Hematopoietic multipotent progenitor cell treated with erythropoietin and hydrocortisone succinate and interleukin-3 and kit ligand, for 17 days (in vitro differentiated cells): ENCODE measurements at regions not wholly inside any gene's neighbourhood (a gene's known extent, or its start where the extent isn't known, plus 50 kb on each side); places are given as distances from the start of the nearest gene placed in this dataset.

ENCODE experiments used
- DNase-seq: peaks from one replicate; pipeline ENCODE4 v3.0.0-alpha.2; 2015; ENCODE audit warnings: low spot score

DNA sequence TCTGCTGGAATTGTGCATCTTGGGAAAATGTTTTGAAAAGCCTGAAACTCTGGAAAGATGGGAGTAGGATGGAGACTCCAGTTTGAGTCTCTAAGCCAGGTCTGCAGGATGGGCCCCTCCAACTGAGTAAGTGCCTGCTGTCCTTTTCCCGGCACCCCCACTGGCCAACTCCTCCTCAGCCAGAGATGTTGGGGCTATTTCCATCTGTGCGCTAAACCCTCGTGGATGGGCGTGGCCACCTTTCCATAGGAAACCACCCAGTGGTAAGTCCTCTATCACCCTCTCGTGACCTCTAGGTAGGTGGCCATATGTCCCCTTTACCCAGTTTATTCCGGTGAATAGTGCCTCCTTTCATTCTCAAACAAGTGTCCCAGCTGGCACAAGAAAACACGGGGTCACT is 250.9 kb downstream of the TOMM20 start:
- DNase-seq, result peak; percentile 35

DNA sequence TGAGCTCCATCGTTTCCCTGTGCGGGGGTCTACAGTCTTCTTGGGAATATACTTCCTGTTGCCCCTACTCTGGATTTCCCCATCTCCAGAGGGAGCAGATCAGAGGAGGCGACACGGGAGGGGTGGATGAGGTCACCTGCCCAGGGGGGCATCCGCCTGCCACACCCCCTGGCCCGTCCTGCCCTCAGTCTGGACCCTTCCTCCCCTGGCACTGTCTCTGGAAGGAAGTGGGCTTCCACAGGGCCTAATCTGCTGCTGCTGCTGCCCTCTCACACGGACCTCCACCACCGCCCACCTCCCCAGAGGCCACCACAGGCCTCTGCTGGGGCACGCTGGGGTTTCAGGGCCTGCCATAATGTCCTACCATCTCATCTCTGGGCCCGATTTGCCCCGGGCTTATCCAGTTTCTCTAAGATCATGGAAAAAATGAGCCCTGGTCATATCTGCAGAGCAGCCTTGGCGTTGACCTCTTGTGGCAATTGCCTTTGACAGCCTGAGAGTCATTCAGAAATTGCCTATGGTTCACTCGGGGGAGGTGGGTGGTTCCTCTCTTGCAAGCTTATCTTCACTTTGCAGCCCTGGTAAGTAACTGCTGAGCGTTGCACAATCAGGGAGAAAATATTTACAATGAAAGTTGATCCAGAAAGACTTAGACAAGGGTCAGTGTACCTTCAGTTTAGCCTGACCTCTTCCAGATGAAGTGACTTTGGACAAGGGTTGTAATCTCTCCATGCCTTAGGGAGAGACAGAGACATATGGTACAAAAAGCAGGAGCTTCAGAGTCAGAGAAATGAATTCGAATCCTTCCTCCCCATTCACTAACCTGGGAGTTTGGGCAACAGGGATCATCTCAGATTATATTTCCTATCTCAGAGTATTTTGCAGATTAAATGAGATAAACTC is 252.4 kb downstream of the TOMM20 start:
- peak; percentile 95 for DNase-seq

GRCh38 chr1:234875328-234875952 is 253.2 kb downstream of the TOMM20 start:
- DNase-seq, result no peak

GRCh38 chr1:234874291-234875288 is 254.0 kb downstream of the TOMM20 start:
- peak; percentile 60 for DNase-seq

GRCh38 chr1:234871710-234872271 is 256.8 kb downstream of the TOMM20 start:
- DNase-seq, result no peak

DNA sequence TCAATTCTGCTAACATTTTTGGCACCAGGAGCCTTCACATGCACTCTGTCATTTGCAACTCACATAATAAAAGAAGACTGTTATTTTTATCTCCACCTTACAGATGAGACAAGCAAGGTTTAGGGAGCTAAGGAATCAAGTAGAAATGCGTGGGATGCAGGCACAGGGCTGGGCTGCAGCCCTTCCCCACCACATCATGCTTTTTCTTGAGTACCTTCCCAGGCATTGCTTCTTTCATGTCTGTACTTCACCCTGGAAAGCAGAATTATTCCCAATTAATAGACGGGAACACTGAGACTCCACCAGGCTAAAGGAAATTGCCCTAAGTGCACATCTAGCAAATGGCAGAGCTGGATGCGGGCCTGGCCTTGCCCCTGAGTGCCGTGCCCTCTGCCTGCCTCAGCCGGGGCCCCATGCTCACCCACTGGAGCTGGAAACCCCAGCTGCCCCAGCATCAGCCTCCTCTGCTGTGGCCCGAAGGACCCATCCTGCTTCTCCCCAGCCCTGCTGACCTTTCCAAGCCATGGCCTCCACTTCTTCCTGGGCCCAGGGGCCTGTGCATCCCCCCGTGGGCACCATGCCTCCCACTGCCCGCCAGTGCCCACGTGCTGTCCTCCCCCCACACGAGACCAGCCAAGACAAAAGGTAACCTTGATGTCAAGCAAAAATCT is 257.5 kb downstream of the TOMM20 start:
- no peak for DNase-seq

GRCh38 chr1:234870020-234870981 is 258.3 kb downstream of the TOMM20 start:
- DNase-seq, result no peak

DNA sequence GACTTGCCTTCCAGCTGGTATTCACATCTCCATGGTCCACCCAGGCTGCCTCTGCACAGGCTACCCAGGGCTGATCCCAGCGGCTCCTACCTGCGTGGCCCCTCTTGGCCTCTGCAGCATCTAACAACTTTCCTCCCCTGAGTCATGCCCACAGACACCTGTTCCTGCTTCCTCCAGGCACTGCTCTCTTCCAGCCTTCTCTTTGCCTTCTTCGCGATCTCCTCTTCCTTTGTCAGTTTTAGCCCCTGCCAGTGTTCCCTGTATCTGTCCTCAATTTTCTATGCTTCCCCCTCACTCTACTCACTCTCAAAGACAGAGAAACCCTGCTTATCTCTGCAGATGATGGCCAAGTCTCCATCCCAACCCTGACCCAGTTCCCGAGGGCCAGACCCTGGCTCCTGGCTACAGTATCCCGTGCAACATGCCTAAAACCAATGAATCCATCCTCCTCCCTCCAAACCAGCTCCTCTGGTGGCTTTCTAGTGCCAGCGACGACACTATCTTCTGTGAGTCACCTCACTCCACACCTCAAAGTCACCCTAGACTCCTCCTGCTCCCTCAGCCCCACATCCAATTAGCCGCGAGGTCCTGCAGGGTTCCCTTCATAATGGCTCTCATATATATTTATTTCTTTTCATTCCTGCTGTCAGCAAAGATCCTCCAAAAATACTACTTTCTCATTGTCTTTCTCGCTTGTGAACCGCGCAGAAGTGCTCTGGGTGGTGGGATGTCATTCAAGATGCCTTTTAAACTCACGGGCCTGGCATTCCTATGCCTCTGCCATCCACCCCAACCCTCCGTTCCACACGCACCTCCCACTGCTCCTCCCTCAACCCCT is 259.2 kb downstream of the TOMM20 start:
- peak; percentile 34 for DNase-seq

- no peak for DNase-seq
These were observed 258.5 kb upstream of the IRF2BP2 start for GRCh38 chr1:234868296-234869147.

DNA sequence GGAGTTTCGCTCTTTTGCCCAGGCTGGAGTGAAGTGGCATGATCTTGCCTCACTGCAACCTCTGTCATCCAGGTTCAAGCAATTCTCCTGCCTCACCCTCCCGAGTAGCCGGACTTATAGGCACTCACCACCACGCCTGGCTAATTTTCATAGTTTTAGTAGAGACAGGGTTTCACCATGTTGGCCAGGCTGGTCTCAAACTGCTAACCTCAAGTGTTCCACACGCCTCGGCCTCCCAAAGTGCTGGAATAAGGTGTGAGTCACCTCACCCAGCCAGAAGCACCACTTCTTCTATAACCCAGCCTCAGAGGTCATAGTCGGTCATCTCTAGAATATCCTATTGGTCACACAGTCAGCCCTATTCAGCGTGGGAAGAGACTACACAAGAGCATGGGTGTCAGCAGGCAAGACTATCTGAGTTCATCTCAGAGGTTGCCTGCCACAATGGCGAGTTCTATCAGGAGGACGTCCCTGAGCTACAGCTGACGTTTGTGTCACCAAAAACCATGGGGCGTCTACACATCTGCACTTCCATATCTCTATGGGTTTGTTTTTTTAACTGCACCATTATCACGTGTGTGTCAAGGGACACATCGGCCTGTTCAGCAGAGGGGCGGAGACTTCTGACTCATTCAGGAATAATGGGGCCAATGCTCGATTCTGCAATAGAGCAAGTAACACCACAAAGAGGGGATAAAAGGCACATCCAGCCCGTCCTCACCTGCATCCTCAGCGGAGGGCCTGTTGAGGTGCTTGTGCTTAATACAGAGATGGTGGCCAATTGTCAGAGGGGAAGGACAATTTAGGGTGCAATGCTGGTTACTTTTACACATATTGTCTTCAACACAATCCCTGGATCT is 256.3 kb upstream of the IRF2BP2 start:
- peak; percentile 61 for DNase-seq

DNA sequence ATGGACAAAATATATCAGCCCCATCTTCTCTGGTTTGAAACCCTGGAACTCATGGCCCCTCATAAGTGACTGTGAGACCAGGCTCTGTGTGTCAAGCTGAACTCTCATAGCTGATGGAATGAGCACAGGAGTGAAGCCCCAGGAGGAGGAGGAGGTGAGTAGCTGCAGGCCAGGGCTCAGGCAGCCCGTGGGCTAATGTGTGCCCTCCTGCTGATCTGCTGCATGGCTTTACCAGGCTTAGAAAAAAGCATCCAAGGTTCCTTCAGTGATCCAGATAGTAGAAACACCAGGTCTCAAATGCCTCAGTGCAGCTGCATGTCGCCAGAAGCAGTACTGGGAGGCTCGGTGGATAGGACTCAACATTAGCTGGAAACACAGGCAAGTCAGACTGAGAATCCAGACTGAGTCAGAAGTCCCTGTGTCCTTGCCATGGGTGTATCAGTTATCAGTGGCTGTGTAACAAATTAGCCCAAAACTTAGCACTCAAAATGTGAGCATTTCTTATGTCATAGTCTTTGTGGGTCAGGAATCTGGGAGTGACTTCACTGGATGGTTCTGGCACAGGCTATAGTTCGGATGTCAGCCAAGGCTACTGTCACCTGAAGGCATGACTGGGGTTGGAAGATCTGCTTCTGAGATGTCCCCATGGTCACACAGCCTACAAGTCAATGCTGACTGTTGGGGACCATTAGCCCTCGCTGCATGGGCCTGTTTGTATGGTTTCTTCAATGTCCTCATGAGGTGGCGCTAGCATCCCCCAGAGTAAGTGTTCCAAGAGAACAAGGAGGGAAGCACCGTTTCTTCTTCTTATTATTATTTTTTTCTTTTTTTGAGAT is 255.4 kb upstream of the IRF2BP2 start:
- DNase-seq, result no peak

DNA sequence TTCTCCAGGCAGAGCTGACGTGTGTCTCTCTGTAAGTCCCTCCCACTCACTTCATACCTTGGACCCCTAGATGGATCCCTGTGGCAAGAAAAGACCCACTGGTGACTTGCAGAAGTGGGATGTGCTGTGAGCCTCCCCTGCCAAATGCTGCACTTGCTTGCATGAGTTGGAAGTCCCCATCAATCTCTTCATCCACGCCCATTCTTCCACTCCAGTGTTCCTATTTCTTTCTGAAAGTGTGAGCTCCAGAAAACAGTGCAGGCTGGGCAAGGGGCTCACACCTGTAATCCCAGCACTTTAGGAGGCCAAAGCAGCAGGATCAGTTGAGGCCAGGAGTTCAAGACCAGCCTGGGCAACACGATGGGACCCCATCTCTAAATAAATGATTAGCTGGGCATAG is 254.1 kb upstream of the IRF2BP2 start:
- DNase-seq, result no peak

DNA sequence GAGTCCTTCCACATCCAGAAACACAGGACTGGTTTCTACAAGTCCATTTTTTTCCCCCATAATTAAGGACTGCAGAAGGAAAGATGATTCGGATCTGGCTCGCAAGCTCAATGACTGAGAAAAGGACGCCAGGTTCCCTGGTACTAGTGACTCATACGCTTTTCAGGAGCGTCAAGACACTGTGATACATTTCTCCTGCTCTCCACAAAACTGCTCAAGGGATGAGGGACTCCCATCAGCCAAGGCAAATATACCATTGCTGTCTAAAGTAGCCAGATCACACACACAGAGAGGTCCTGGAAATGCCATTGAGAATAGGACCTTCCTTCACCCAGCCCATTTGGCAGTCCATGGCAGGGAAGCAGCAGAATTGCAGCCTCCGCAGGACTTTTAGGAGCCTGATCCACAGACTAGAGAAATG is 253.6 kb upstream of the IRF2BP2 start:
- DNase-seq, result no peak

- no peak for DNase-seq
These were observed 253.1 kb upstream of the IRF2BP2 start for GRCh38 chr1:234862944-234863515.

GRCh38 chr1:234862360-234862943 is 252.5 kb upstream of the IRF2BP2 start:
- no peak for DNase-seq

DNA sequence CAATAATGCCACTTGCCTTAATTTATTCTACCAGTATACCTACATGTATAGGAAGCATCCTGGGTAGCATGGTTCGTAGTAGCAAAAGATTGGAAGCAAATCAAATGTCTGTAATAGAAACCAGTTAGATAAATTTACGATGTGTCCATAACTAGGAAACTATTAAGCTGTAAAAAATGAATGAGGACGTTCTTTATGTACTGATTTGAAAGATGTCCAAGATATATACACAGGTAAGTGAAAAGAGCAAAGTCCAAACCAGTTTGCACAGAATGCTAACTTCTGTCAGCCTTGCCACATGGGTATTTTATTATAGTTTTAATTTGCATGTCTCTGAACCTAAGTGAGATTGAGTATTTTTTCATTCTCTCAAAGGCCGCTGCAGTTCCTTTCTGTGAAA is 251.8 kb upstream of the IRF2BP2 start:
- DNase-seq, result no peak
